Progenitor cell of endocrine pancreas (in vitro differentiated cells): ENCODE measurements at regions not wholly inside any gene's neighbourhood (a gene's known extent, or its start where the extent isn't known, plus 50 kb on each side); places are given as distances from the start of the nearest gene placed in this dataset.

Experiments
- DNase-seq: peaks from one replicate; pipeline ENCODE4 v3.0.0; 2021; ENCODE audit warnings: low spot score; ENCODE audit not compliant: unreplicated experiment
- H3K27ac Mint-ChIP-seq: 2 replicates; pipeline ENCODE4 v1.8.0; 2021; ENCODE audit warnings: mild to moderate bottlenecking, moderate library complexity, mixed read lengths
- H3K27me3 Mint-ChIP-seq: 2 replicates; pipeline ENCODE4 v1.8.0; 2021; ENCODE audit warnings: mixed read lengths
- H3K36me3 Mint-ChIP-seq: 2 replicates; pipeline ENCODE4 v1.8.0; 2022; ENCODE audit warnings: mixed read lengths; ENCODE audit not compliant: insufficient read depth
- H3K4me1 Mint-ChIP-seq: 2 replicates; pipeline ENCODE4 v1.8.0; 2021; ENCODE audit warnings: low read depth, mixed read lengths
- H3K4me3 Mint-ChIP-seq: 2 replicates; pipeline ENCODE4 v1.8.0; 2021; ENCODE audit warnings: low read depth, mild to moderate bottlenecking, moderate library complexity, mixed read lengths
- H3K9me3 Mint-ChIP-seq: 2 replicates; pipeline ENCODE4 v1.8.0; 2021; ENCODE audit warnings: low read depth, mixed read lengths
- TF ChIP-seq, protein P1 (sequence below): fragments of 200-600 bp; sonication (generic); IDR thresholded peaks from one replicate; pipeline ENCODE4 v1.5.0; 2021; ENCODE audit warnings: antibody characterized with exemption, mild to moderate bottlenecking; ENCODE audit not compliant: unreplicated experiment

DNA sequence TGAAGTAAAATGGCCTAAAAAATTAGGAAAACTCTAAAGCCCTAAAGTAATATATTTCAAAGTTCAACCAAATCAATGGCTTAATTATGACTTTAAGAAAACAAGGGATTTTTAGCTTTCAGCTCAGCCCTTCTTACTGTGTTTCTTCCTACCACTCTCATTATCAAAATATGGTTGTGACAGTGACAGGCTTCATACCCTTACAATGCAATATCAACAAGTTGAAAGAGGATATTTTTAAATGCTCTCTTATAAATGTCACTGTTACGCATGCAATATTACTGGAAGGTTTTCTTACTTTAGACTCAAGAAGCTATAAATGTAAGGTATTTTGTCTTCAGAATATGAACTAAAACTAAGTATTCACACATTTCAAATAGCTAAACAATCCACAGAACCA is 1225.7 kb upstream of the MIR17HG start:
- Mint-ChIP-seq H3K4me1 (no peaks in the 10 kb centered on the region), H3K4me3 (no peak overlapping the region), H3K27ac (no peak overlapping the region), H3K36me3 (no peaks in the 10 kb centered on the region), H3K9me3 (no peaks in the 10 kb centered on the region), H3K27me3 (no peaks in the 10 kb centered on the region)
- TF ChIP-seq, protein P1, sequence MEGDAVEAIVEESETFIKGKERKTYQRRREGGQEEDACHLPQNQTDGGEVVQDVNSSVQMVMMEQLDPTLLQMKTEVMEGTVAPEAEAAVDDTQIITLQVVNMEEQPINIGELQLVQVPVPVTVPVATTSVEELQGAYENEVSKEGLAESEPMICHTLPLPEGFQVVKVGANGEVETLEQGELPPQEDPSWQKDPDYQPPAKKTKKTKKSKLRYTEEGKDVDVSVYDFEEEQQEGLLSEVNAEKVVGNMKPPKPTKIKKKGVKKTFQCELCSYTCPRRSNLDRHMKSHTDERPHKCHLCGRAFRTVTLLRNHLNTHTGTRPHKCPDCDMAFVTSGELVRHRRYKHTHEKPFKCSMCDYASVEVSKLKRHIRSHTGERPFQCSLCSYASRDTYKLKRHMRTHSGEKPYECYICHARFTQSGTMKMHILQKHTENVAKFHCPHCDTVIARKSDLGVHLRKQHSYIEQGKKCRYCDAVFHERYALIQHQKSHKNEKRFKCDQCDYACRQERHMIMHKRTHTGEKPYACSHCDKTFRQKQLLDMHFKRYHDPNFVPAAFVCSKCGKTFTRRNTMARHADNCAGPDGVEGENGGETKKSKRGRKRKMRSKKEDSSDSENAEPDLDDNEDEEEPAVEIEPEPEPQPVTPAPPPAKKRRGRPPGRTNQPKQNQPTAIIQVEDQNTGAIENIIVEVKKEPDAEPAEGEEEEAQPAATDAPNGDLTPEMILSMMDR: no peak
- DNase-seq: no peak

DNA sequence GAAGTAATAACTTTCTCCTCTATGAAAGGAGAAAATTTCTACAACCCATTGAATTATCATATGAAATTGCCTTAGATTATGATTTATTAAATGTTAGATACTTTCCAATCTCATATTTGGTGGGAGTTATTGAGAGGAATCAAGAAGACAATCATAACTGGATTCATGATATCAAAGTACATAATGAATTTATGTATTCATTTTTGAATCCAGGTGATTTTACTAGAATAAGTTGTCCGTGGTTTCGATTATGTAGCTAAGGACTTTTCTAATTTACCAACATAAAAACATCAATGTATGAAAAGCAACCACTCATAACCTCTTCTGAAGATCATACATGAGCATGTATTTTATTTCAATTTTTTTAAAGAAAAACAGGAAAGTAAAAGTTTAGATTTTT is 1225.0 kb upstream of the MIR17HG start:
- Mint-ChIP-seq H3K36me3 (no peaks in the 10 kb centered on the region), H3K9me3 (no peaks in the 10 kb centered on the region), H3K4me3 (no peak overlapping the region), H3K27me3 (no peaks in the 10 kb centered on the region), H3K4me1 (no peaks in the 10 kb centered on the region), H3K27ac (no peak overlapping the region)
- TF ChIP-seq, protein P1: no peak
- DNase-seq: no peak

DNA sequence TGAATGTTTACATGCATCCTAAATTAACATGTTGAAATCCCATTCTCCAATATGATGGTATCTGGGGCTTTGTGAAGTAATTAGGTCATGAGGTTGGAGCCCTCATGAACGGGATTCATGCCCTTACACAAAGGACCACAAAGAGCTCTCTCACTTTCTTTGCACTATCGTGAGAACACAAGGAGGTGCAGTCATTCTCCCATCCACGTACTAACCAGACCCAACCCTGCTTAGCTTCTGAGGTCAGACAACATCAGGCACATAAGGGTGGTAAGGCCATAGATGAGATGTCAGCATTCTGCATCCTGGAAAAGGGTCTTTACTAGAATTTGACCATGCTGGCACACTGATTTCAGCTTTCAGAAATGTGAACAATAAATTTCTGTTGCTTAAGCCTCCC is 1211.9 kb upstream of the MIR17HG start:
- Mint-ChIP-seq H3K27ac (no peak overlapping the region), H3K4me3 (no peak overlapping the region), H3K4me1 (no peaks in the 10 kb centered on the region), H3K27me3 (no peaks in the 10 kb centered on the region), H3K9me3 (peaks cover 4% of the 10 kb centered on the region), H3K36me3 (no peaks in the 10 kb centered on the region)
- TF ChIP-seq, protein P1: no peak
- no peak for DNase-seq

DNA sequence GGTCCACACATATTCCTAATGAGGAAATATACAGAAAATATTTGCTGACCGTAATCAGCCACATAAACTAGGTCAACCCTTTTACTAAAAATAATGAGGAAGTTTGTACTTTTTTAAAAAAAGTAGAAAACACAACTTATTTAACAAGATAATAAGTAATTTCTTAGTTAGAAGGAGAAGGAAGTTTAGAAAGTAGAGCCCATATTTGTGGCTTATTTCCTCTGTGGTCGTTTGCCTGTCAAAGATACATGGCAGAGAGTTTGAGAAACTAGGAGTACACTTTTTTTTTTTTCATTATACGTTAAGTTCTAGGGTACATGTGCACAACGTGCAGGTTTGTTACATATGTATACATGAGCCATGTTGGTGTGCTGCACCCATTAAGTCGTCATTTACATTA is 1205.2 kb upstream of the MIR17HG start:
- no peaks in the 10 kb centered on the region for H3K27me3 Mint-ChIP-seq
- no peak overlapping the region for H3K27ac Mint-ChIP-seq
- no peaks in the 10 kb centered on the region for H3K9me3 Mint-ChIP-seq
- peaks cover 2% of the 10 kb centered on the region for H3K4me1 Mint-ChIP-seq
- no peak for DNase-seq
- no peaks in the 10 kb centered on the region for H3K36me3 Mint-ChIP-seq
- TF ChIP-seq, protein P1: no peak
- no peak overlapping the region for H3K4me3 Mint-ChIP-seq

DNA sequence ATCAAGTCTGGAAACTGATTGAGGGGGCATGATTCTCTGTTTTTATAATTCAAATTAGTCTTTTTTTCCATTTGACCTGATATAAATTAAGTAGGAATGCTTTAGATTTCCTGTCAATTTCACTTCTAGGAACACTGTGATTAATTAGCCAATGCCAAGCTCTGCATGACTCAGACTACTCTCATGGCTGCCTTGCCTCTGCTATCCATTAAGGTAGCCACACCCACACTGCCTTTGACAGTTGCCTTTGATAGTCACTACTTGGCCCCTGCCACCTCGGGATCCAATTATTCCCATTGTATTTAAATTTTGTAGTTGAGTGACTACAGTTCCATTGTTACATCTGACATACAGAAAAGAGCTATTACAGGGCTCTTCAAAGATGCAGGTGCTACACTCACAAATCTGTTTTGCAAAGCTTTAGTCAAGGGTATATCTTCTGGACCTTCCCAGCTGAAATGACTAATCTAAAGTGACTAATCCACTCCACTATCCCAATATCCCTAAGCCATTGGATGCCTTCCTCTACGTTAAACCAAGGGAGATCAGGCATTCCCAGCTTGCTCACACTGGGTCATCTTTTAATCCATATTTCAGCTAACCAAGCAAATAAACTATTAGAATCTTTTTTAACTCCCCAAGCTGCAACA is 1193.1 kb upstream of the MIR17HG start:
- peaks cover 9% of the 10 kb centered on the region for H3K9me3 Mint-ChIP-seq
- TF ChIP-seq, protein P1: no peak
- peaks cover 2% of the 10 kb centered on the region for H3K36me3 Mint-ChIP-seq
- no peak overlapping the region for H3K27ac Mint-ChIP-seq
- no peak for DNase-seq
- H3K27me3 Mint-ChIP-seq: no peaks in the 10 kb centered on the region
- H3K4me3 Mint-ChIP-seq: no peak overlapping the region
- peaks cover 9% of the 10 kb centered on the region for H3K4me1 Mint-ChIP-seq
